Heart left ventricle (tissue), 13 donors: ENCODE measurements at regions not wholly inside any gene's neighbourhood (a gene's known extent, or its start where the extent isn't known, plus 50 kb on each side); places are given as distances from the start of the nearest gene placed in this dataset.

Experiments used
- CTCF ChIP-seq, 12 donors: fragments of 200-600 bp; sonication (generic) in 4 of 12; IDR thresholded peaks; one replicate each; pipeline versions ENCODE4 v1.5.0 to v1.8.0; 2018 to 2022; ENCODE audit warnings: antibody characterized with exemption in 12 of 12, mild to moderate bottlenecking in 5 of 12
- POLR2A ChIP-seq, 2 donors: fragments of 450-650 bp; IDR thresholded peaks; one replicate each; pipeline ENCODE4 v1.6.1; 2017; ENCODE audit warnings: antibody characterized with exemption in 2 of 2, mild to moderate bottlenecking in 2 of 2, moderate library complexity in 2 of 2
- donor health status: ischemic (EF 13 %, LVEDD 7.1; RV severe dilation, severe dysfunction).
- donor health status: DM: no; HTN: yes; CAD: no.
- donor health status: DM: no; HTN: no; CAD: no.
- donor health status: ischemic (EF 25% LVEDD 6.9; RV normal size, moderate dysfunction).
- donor health status: ischemic (EF 25% LVEDD 5.7; RV mildly dilated, moderate dysfunction).
- donor health status: ischemic (EF 35%, LVEDD 5.7; RV mildly dilated, moderate dysfunction).
- donor health status: nonischemic (EF 11% LVEDD 7.7; RV severe dilation, severe dysfunction).
- donor health status: DM: yes; HTN: yes; CAD: no.
- donor health status: PGD.
- donor health status: ischemic (EF 29% LVEDD 5.4; RV normal size, mild dysfunction).
- donor health status: nonischemic (EF 23%, LVEDD 6.1; RV moderate dilation, normal function).

GRCh38 chr1:177511036-177511435, 340.3 kb downstream of the BRINP2 start:
- no peak for TF ChIP-seq POLR2A (IDR thresholded peaks at IDR 0.05)
- no peak for TF ChIP-seq CTCF (IDR thresholded peaks at IDR 0.05)
